BLaER1 (cell line): ENCODE measurements at regions not wholly inside any gene's neighbourhood (a gene's known extent, or its start where the extent isn't known, plus 50 kb on each side); places are given as distances from the start of the nearest gene placed in this dataset.

ENCODE experiments used
- H3K27ac ChIP-seq: shearing (Covaris generic); formaldehyde crosslinking; 2 replicates; pipeline ENCODE4 v1.8.1; 2022
- H3K27me3 ChIP-seq: shearing (Covaris generic); formaldehyde crosslinking; 2 replicates; pipeline ENCODE4 v1.8.1; 2022
- H3K36me3 ChIP-seq: shearing (Covaris generic); formaldehyde crosslinking; 2 replicates; pipeline ENCODE4 v1.8.1; 2022
- H3K4me1 ChIP-seq: shearing (Covaris generic); formaldehyde crosslinking; 2 replicates; pipeline ENCODE4 v1.8.1; 2022
- H3K4me2 ChIP-seq: shearing (Covaris generic); formaldehyde crosslinking; 2 replicates; pipeline ENCODE4 v1.8.1; 2022
- H3K4me3 ChIP-seq: shearing (Covaris generic); formaldehyde crosslinking; 2 replicates; pipeline ENCODE4 v1.8.1; 2022
- H3K9ac ChIP-seq: shearing (Covaris generic); formaldehyde crosslinking; 2 replicates; pipeline ENCODE4 v1.8.1; 2022
- H3K9me3 ChIP-seq: shearing (Covaris generic); formaldehyde crosslinking; 2 replicates; pipeline ENCODE4 v1.8.1; 2022
- H4K20me1 ChIP-seq: shearing (Covaris generic); formaldehyde crosslinking; 2 replicates; pipeline ENCODE4 v1.8.1; 2022
- Cebpa-rat ChIP-seq: shearing (Covaris generic); IDR thresholded peaks from 2 replicates; pipeline ENCODE4 v1.8.1; 2022

GRCh38 chr3:197375001-197375441, 76.6 kb upstream of the DLG1 start:
- no peak overlapping the region for H3K4me2 ChIP-seq
- no peaks in the 10 kb centered on the region for H4K20me1 ChIP-seq
- H3K27ac ChIP-seq: no peak overlapping the region
- no peak overlapping the region for H3K4me3 ChIP-seq
- no peaks in the 10 kb centered on the region for H3K9me3 ChIP-seq
- H3K4me1 ChIP-seq: no peaks in the 10 kb centered on the region
- TF ChIP-seq Cebpa-rat: no peak
- H3K9ac ChIP-seq: no peak overlapping the region
- H3K36me3 ChIP-seq: no peaks in the 10 kb centered on the region
- H3K27me3 ChIP-seq: no peaks in the 10 kb centered on the region

DNA sequence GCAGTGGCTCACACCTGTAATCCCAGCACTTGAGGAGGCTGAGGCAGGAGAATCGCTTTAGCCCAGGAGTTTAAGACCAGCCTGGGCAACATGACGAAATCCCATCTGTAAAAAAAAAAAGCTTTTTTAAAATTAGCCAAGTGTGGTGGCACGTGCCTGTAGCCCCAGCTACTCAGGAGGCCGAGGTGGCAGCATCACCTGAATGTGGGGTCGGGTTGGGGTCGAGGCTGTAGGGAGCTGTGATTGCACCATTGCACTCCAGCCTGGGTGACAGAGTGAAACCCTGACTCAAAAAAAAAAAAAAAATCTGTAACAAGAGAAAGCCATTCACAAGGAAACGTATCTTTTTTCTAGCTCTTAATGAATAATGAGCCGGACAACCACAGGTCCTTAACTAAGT, 74.7 kb upstream of the DLG1 start:
- Histone ChIP-seq H3K9me3 (no peaks in the 10 kb centered on the region), H3K4me2 (no peak overlapping the region), H3K27me3 (no peaks in the 10 kb centered on the region), H3K9ac (no peak overlapping the region), H3K4me1 (peaks cover 5% of the 10 kb centered on the region; the same call in 1 of the 2 replicates), H3K4me3 (no peak overlapping the region), H4K20me1 (no peaks in the 10 kb centered on the region), H3K27ac (no peak overlapping the region), H3K36me3 (no peaks in the 10 kb centered on the region)
- no peak for TF ChIP-seq Cebpa-rat

- H3K27ac ChIP-seq: no peak overlapping the region
Observed at GRCh38 chr3:197372047-197372661, 73.7 kb upstream of the DLG1 start.

GRCh38 chr3:197371591-197372046, 73.2 kb upstream of the DLG1 start:
- no peak for TF ChIP-seq Cebpa-rat
- H3K4me3 ChIP-seq: no peak overlapping the region

More at GRCh38 chr3:197372047-197372661, 73.7 kb upstream of the DLG1 start:
- Histone ChIP-seq H3K9me3 (no peaks in the 10 kb centered on the region), H3K36me3 (no peaks in the 10 kb centered on the region), H3K4me3 (no peak overlapping the region), H3K27me3 (no peaks in the 10 kb centered on the region), H3K4me2 (no peak overlapping the region), H3K4me1 (peaks cover 5% of the 10 kb centered on the region; the same call in 1 of the 2 replicates), H3K9ac (no peak overlapping the region), H4K20me1 (no peaks in the 10 kb centered on the region)
- TF ChIP-seq Cebpa-rat: no peak

DNA sequence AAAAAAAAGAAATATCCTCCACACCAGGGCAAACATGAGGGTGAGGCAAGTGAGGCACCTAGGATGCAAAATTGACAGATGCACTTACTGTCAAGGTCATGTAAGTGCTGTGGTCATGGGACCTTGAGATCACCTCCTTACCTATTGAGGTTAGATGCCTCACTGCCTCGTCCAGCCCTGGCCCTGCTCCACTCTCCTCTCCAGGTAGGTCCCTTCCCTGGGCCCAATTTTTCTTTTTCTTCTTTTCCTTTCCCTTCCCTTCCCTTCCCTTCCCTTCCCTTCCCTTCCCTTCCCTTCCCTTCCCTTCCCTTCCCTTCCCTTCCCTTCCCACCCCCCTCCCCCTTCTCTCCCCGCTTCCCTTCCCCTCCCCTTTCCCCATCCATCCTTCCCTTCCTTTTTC, 71.1 kb upstream of the DLG1 start:
- H3K4me1 ChIP-seq: peaks cover 5% of the 10 kb centered on the region; the same call in 1 of the 2 replicates
- no peaks in the 10 kb centered on the region for H3K36me3 ChIP-seq
- no peak overlapping the region for H3K4me2 ChIP-seq
- H3K27me3 ChIP-seq: no peaks in the 10 kb centered on the region
- no peak overlapping the region for H3K27ac ChIP-seq
- H3K9ac ChIP-seq: no peak overlapping the region
- H3K4me3 ChIP-seq: no peak overlapping the region
- H3K9me3 ChIP-seq: no peaks in the 10 kb centered on the region
- no peak for TF ChIP-seq Cebpa-rat
- no peaks in the 10 kb centered on the region for H4K20me1 ChIP-seq

More at GRCh38 chr3:197371591-197372046, 73.2 kb upstream of the DLG1 start:
- no peaks in the 10 kb centered on the region for H3K9me3 ChIP-seq
- H3K4me2 ChIP-seq: no peak overlapping the region
- peaks cover 5% of the 10 kb centered on the region; the same call in 1 of the 2 replicates for H3K4me1 ChIP-seq
- H3K27me3 ChIP-seq: no peaks in the 10 kb centered on the region
- H4K20me1 ChIP-seq: no peaks in the 10 kb centered on the region
- H3K36me3 ChIP-seq: no peaks in the 10 kb centered on the region
- H3K27ac ChIP-seq: no peak overlapping the region
- H3K9ac ChIP-seq: no peak overlapping the region

DNA sequence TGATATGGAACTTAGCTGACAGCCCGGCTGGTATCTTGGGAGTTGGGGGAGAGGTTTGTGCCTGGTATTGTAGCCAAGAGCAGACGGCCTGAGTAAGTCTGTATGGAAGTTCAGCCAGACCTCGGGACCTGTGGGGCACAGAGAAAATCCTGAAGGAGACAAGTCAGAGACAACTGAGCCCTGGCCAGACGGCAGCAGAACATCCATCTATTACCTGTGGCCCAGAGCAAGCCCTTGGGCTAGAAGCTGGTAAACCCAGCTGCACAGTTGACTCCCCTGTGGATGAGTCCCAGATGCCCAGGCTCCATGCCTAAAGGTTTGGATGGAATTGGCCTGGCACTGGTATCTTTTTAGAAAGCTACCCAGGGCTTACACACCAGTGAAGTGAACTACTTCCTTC, 70.4 kb upstream of the DLG1 start:
- Histone ChIP-seq H3K27me3 (no peaks in the 10 kb centered on the region), H3K9me3 (no peaks in the 10 kb centered on the region), H3K4me1 (peaks cover 10% of the 10 kb centered on the region), H3K4me2 (no peak overlapping the region), H3K9ac (no peak overlapping the region), H3K36me3 (no peaks in the 10 kb centered on the region), H3K27ac (no peak overlapping the region), H4K20me1 (no peaks in the 10 kb centered on the region), H3K4me3 (no peak overlapping the region)
- no peak for TF ChIP-seq Cebpa-rat

GRCh38 chr3:197368330-197368729, 69.9 kb upstream of the DLG1 start:
- Histone ChIP-seq H3K9ac (no peak overlapping the region), H3K4me1 (peaks cover 15% of the 10 kb centered on the region), H3K4me2 (no peak overlapping the region), H3K27me3 (no peaks in the 10 kb centered on the region), H3K36me3 (no peaks in the 10 kb centered on the region), H3K9me3 (no peaks in the 10 kb centered on the region), H3K4me3 (no peak overlapping the region), H4K20me1 (no peaks in the 10 kb centered on the region), H3K27ac (no peak overlapping the region)
- TF ChIP-seq Cebpa-rat: no peak

- no peaks in the 10 kb centered on the region for H3K36me3 ChIP-seq
- peaks cover 23% of the 10 kb centered on the region for H3K4me1 ChIP-seq
- no peak overlapping the region for H3K4me2 ChIP-seq
- no peak overlapping the region for H3K4me3 ChIP-seq
- no peak overlapping the region for H3K27ac ChIP-seq
- H3K9ac ChIP-seq: no peak overlapping the region
- no peak for TF ChIP-seq Cebpa-rat
- no peaks in the 10 kb centered on the region for H4K20me1 ChIP-seq
- H3K27me3 ChIP-seq: no peaks in the 10 kb centered on the region
- H3K9me3 ChIP-seq: no peaks in the 10 kb centered on the region
Observed at GRCh38 chr3:197367081-197367780, 68.8 kb upstream of the DLG1 start.

- Histone ChIP-seq H3K9ac (no peak overlapping the region), H3K4me2 (no peak overlapping the region), H3K27me3 (no peaks in the 10 kb centered on the region), H3K9me3 (no peaks in the 10 kb centered on the region), H3K27ac (no peak overlapping the region), H4K20me1 (no peaks in the 10 kb centered on the region), H3K4me1 (peaks cover 23% of the 10 kb centered on the region), H3K4me3 (no peak overlapping the region), H3K36me3 (no peaks in the 10 kb centered on the region)
- TF ChIP-seq Cebpa-rat: no peak
Observed at GRCh38 chr3:197366301-197367044, 68.1 kb upstream of the DLG1 start.

DNA sequence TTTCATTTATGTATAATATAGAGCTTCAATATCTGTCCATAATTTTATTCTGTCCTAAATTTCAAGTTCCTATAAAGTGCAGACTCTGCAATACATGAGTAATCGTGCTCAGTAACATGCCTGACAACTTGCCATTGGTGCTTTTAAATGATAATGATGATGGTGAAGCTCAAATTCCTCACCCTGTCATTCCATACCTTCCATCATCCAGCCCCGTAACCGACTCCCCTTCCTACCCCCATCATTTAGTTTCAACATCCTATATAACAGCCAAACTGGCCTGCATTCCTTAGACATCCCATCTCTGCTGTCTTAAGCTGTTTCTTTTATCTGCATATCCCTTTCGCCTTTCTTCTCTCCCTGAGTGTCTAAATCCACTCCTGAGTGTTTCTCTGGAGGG, 67.2 kb upstream of the DLG1 start:
- no peak for TF ChIP-seq Cebpa-rat
- H4K20me1 ChIP-seq: no peaks in the 10 kb centered on the region
- 0 out of 2 replicates have a peak, but pooled peaks cover under 1% of the 10 kb centered on the region for H3K36me3 ChIP-seq
- H3K9me3 ChIP-seq: peaks cover 8% of the 10 kb centered on the region
- no peak overlapping the region for H3K9ac ChIP-seq
- H3K4me3 ChIP-seq: no peak overlapping the region
- no peak overlapping the region for H3K27ac ChIP-seq
- peaks cover 23% of the 10 kb centered on the region for H3K4me1 ChIP-seq
- H3K4me2 ChIP-seq: no peak overlapping the region
- H3K27me3 ChIP-seq: no peaks in the 10 kb centered on the region
